ENCODE measurements at regions not wholly inside any gene's neighbourhood (a gene's known extent, or its start where the extent isn't known, plus 50 kb on each side); places are given as distances from the start of the nearest gene placed in this dataset.

DNA sequence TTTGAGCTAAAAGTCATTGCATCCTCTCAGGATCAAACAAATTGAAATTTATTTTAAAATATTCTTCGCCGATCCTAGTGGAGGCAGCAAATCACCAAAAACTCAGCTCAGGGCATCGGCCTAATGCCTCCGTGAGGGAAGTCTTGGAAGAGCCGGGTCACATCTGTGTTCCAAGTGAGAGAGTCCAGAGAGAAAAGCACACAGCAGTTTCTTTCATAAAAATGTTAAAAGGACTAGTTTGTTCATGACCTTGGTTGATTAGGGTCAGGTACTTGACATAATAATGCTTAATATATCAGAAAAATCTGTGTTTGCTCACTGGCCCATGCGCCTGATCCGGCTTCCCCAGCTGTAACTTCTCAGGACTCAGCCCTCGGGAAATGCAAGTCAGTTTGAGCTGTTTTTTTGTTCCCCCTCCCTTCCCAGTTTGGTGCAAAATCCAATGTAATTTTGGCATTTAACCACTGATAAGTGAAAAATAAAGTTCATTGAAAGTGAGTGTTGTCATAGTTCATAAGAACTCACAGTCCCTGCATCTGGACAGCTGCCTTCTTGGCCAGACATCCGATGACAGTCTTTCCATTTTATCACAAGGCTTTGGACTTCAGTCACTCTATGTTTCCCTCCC lies 161.7 kb downstream of the CAND1 start:
- Histone ChIP-seq H3K79me2 (ENCODE audit: control insufficient read depth, insufficient read depth, low read length) (no peaks in the 10 kb centered on the region), H3K4me1 (ENCODE audit: control insufficient read depth, extremely low read depth, insufficient read depth, low read length) (no peaks in the 10 kb centered on the region), H3K4me3 (replicated peaks in 1 of 3; ENCODE audit: insufficient read depth in 1 of 3, low read depth in 1 of 3, low read length in 3 of 3) (no peak overlapping the region), H3K27me3 (ENCODE audit: control insufficient read depth in 2 of 2, insufficient read depth in 2 of 2, low read length in 2 of 2) (no peaks in the 10 kb centered on the region), H3K9me3 (replicated peaks; ENCODE audit: control insufficient read depth, insufficient read depth, low read length) (no peaks in the 10 kb centered on the region), H3K36me3 (ENCODE audit: control insufficient read depth in 2 of 2, extremely low read depth in 1 of 2, insufficient read depth in 2 of 2, low read length in 2 of 2) (no peaks in the 10 kb centered on the region), H3K4me2 (ENCODE audit: insufficient read depth, low read length) (no peak overlapping the region), H3K27ac (ENCODE audit: insufficient read depth, low read depth, low read length) (no peak overlapping the region), H4K20me1 (replicated peaks; ENCODE audit: control insufficient read depth, extremely low read depth, insufficient read depth, low read length) (no peaks in the 10 kb centered on the region), H3K9ac (replicated peaks; ENCODE audit: extremely low read depth, insufficient read depth, low read length) (no peak overlapping the region), H3K9me1 (replicated peaks; ENCODE audit: control insufficient read depth, extremely low read depth, insufficient read depth, low read length) (no peaks in the 10 kb centered on the region), H2AFZ (ENCODE audit: low read depth, low read length) (no peak overlapping the region)
- CTCF ChIA-PET = interaction anchor here (1.2 kb wide), 1 partner anchor 512 kb away, joined by 10 read pairs; no protein-coding TSS in a partner anchor
- DNase-seq (ENCODE audit: low read depth, low spot score) (no peak), FAIRE-seq (no peak)
- intact Hi-C loops (cut with micrococcal nuclease) = no loop called here
- no TSS peak for BruUV-seq (replicated peaks)
- dilution Hi-C loops (cut with MboI; ENCODE audit: extremely low pct_ligation_motif_present, low sequenced_read_pairs) = no loop called here
- TF ChIP-seq MYC (IDR thresholded peaks at IDR 0.05; ENCODE audit: low read depth, low read length) (no peak), FOS (IDR thresholded peaks at IDR 0.05; ENCODE audit: borderline replicate concordance, insufficient read depth, low read length) (no peak), GATA2 (IDR thresholded peaks at IDR 0.05; ENCODE audit: insufficient read depth, insufficient read length, low read depth, low read length) (no peak), POLR2AphosphoS5 (IDR thresholded peaks at IDR 0.05; ENCODE audit: insufficient read depth, low read depth, low read length) (no peak), JUN (IDR thresholded peaks at IDR 0.05; ENCODE audit: borderline replicate concordance, insufficient read depth, insufficient read length, low read depth) (no peak), POLR2A (IDR thresholded peaks at IDR 0.05; ENCODE audit: low read depth, low read length) (no peak), EZH2 (IDR thresholded peaks at IDR 0.05; ENCODE audit: borderline replicate concordance, low read depth, low read length, severe bottlenecking) (no peak)
- TF ChIP-seq, protein P1, sequence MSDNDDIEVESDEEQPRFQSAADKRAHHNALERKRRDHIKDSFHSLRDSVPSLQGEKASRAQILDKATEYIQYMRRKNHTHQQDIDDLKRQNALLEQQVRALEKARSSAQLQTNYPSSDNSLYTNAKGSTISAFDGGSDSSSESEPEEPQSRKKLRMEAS (IDR thresholded peaks at IDR 0.05; ENCODE audit: insufficient read depth, insufficient read length) = no peak
- TF ChIP-seq, protein P2, sequence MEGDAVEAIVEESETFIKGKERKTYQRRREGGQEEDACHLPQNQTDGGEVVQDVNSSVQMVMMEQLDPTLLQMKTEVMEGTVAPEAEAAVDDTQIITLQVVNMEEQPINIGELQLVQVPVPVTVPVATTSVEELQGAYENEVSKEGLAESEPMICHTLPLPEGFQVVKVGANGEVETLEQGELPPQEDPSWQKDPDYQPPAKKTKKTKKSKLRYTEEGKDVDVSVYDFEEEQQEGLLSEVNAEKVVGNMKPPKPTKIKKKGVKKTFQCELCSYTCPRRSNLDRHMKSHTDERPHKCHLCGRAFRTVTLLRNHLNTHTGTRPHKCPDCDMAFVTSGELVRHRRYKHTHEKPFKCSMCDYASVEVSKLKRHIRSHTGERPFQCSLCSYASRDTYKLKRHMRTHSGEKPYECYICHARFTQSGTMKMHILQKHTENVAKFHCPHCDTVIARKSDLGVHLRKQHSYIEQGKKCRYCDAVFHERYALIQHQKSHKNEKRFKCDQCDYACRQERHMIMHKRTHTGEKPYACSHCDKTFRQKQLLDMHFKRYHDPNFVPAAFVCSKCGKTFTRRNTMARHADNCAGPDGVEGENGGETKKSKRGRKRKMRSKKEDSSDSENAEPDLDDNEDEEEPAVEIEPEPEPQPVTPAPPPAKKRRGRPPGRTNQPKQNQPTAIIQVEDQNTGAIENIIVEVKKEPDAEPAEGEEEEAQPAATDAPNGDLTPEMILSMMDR (IDR thresholded peaks at IDR 0.05; ENCODE audit: extremely low read depth in 1 of 2, insufficient read depth in 1 of 2, low read depth in 1 of 2, low read length in 2 of 2) = no peak
- POLR2A ChIA-PET = no interaction called here
